HEK293 (cell line): ENCODE measurements at regions not wholly inside any gene's neighbourhood (a gene's known extent, or its start where the extent isn't known, plus 50 kb on each side); places are given as distances from the start of the nearest gene placed in this dataset.

Experiments used
- CTCF ChIA-PET: fragments of 350-600 bp; formaldehyde crosslinking; extraction: SDS; loops from one replicate; lab custom pipeline; 2021; ENCODE audit warnings: antibody characterized with exemption; lab: Yijun Ruan, JAX
- POLR2A ChIA-PET: fragments of 300-600 bp; formaldehyde crosslinking; extraction: SDS; loops from one replicate; lab custom pipeline; 2020; ENCODE audit warnings: antibody characterized with exemption, inconsistent platforms; lab: Yijun Ruan, JAX
- H3K27ac ChIP-seq: fragments of 200-500 bp; sonication (Bioruptor generic); 2 replicates; pipeline ENCODE4 v1.5.1; 2014; ENCODE audit warnings: low read depth, low read length, control low read depth, inconsistent platforms; ENCODE audit errors: extremely low read depth
- H3K36me3 ChIP-seq, 2 experiments: fragments of 200-500 bp in 1 of 2; sonication (Bioruptor generic) in 1 of 2; 1 replicate in 1 of 2; 2 replicates in 1 of 2; pipeline ENCODE4 v1.5.1; 2014 to 2017; ENCODE audit warnings: inconsistent platforms in 2 of 2, low read length in 2 of 2; ENCODE audit not compliant: control insufficient read depth in 2 of 2, insufficient read depth in 1 of 2
- H3K4me1 ChIP-seq: fragments of 200-500 bp; sonication (Bioruptor generic); 2 replicates; pipeline ENCODE4 v1.5.1; 2014; ENCODE audit warnings: mild to moderate bottlenecking, low read length, inconsistent platforms; ENCODE audit not compliant: control insufficient read depth, insufficient read depth
- H3K4me3 ChIP-seq: 2 replicates; pipeline ENCODE4 v1.5.1; 2011; ENCODE audit warnings: low read depth, mild to moderate bottlenecking, control low read depth, low read length, moderate library complexity
- H3K9me3 ChIP-seq: fragments of 200-500 bp; sonication (Bioruptor generic); 2 replicates; pipeline ENCODE4 v1.5.1; 2014; ENCODE audit warnings: low read depth, low read length, inconsistent platforms; ENCODE audit not compliant: control insufficient read depth, insufficient read depth
- KLF9 ChIP-seq: fragments of 450-650 bp; formaldehyde crosslinking; IDR thresholded peaks from 2 replicates; pipeline ENCODE4 v1.5.1; 2016; ENCODE audit warnings: missing biosample characterization, missing genetic modification characterization, low read depth
- PRDM10 ChIP-seq: fragments of 450-650 bp; formaldehyde crosslinking; IDR thresholded peaks from 2 replicates; pipeline ENCODE4 v1.5.1; 2016; ENCODE audit warnings: missing biosample characterization, missing genetic modification characterization
- ZBTB49 ChIP-seq: fragments of 450-650 bp; formaldehyde crosslinking; IDR thresholded peaks from 2 replicates; pipeline ENCODE4 v1.5.1; 2016; ENCODE audit warnings: missing biosample characterization, missing genetic modification characterization, low read depth
- ZNF114 ChIP-seq: fragments of 450-650 bp; formaldehyde crosslinking; IDR thresholded peaks from 2 replicates; pipeline ENCODE4 v1.5.0; 2017; ENCODE audit warnings: missing biosample characterization, missing genetic modification characterization
- ZNF223 ChIP-seq: fragments of 450-650 bp; formaldehyde crosslinking; IDR thresholded peaks from 2 replicates; pipeline ENCODE4 v1.5.1; 2016; ENCODE audit warnings: missing biosample characterization, missing genetic modification characterization
- ZNF280D ChIP-seq: fragments of 450-650 bp; formaldehyde crosslinking; IDR thresholded peaks from 2 replicates; pipeline ENCODE4 v1.5.1; 2016; ENCODE audit warnings: missing biosample characterization, missing genetic modification characterization
- ZNF324 ChIP-seq: fragments of 450-650 bp; formaldehyde crosslinking; IDR thresholded peaks from 2 replicates; pipeline ENCODE4 v1.5.1; 2016; ENCODE audit warnings: missing biosample characterization, missing genetic modification characterization
- ZNF391 ChIP-seq: fragments of 450-650 bp; formaldehyde crosslinking; IDR thresholded peaks from 2 replicates; pipeline ENCODE4 v1.5.1; 2016; ENCODE audit warnings: low read depth, missing biosample characterization, missing genetic modification characterization, borderline replicate concordance
- ZNF404 ChIP-seq: fragments of 450-650 bp; formaldehyde crosslinking; IDR thresholded peaks from 2 replicates; pipeline ENCODE4 v1.5.1; 2017; ENCODE audit warnings: missing biosample characterization, missing genetic modification characterization
- ZNF530 ChIP-seq: fragments of 450-650 bp; formaldehyde crosslinking; IDR thresholded peaks from 2 replicates; pipeline ENCODE4 v1.5.1; 2016; ENCODE audit warnings: low read depth, missing biosample characterization, missing genetic modification characterization
- ZNF580 ChIP-seq: fragments of 450-650 bp; formaldehyde crosslinking; IDR thresholded peaks from 2 replicates; pipeline ENCODE4 v1.5.1; 2016; ENCODE audit warnings: missing biosample characterization, missing genetic modification characterization
- ZNF747 ChIP-seq: fragments of 450-650 bp; formaldehyde crosslinking; IDR thresholded peaks from 2 replicates; pipeline ENCODE4 v1.5.1; 2016; ENCODE audit warnings: missing biosample characterization, missing genetic modification characterization
- ZNF830 ChIP-seq: fragments of 450-650 bp; IDR thresholded peaks from 2 replicates; pipeline ENCODE4 v1.5.0; 2018; ENCODE audit warnings: missing biosample characterization, missing genetic modification characterization, low read depth, mild to moderate bottlenecking, moderate library complexity
- TF ChIP-seq, protein P1 (sequence below): fragments of 450-650 bp; formaldehyde crosslinking; IDR thresholded peaks from 2 replicates; pipeline ENCODE4 v1.5.1; 2016; ENCODE audit warnings: missing biosample characterization, missing genetic modification characterization
- TF ChIP-seq, protein P2 (sequence below): fragments of 450-650 bp; formaldehyde crosslinking; IDR thresholded peaks from 2 replicates; pipeline ENCODE4 v1.5.1; 2016; ENCODE audit warnings: missing biosample characterization, missing genetic modification characterization

DNA sequence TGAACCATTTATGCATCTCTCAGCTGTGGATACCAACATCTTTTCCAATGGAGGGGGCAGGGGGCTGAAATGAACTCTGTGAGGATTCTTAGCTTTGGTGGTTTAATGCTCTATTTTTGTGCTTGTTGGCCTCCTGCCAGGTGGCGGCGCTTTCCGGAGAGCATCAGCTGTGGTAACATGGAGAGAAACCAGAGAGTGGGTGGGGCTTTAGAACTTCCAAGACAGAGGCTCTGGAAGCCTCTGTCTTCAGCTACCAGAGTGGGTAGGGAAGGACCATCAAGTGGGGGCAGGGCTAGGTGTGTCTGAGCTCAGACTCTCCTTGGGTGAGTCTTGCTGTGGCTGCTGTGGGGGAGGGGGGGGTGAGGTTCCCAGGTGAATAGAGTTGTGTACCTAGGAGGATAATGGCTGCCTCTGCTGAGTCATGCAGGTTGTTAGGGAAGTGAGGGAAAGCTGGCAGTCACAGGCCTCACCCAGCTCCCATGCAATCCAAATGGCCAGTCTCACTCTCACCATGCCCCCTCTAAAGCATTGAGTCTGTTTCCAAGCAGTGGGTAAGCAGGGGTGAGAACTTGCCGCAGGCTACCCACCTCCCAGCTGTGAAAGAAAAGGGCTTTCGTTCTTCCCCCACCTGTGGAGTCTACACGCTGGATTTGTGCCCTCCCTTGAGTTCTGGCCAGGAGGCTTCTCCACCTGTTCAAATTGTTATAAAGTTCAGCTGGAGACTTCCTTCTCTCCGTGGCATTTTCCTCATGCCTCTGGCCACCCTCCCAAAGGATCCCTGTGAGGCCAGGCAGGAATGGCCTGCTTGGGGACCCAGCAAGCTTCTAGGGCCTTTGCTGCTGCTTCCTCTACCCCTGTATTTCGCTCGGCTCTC lies 527.0 kb downstream of the NEBL start:
- ChIA-PET CTCF (no interaction called here), POLR2A (no interaction called here)
- Histone ChIP-seq H3K9me3 (no peaks in the 10 kb centered on the region; the same call in 1 of the 2 replicates), H3K4me3 (no peak overlapping the region), H3K4me1 (no peaks in the 10 kb centered on the region), H3K36me3 (no peaks in the 10 kb centered on the region), H3K27ac (no peak overlapping the region)
- no peak for TF ChIP-seq ZNF280D (tag by site-specific recombination)
- TF ChIP-seq ZNF324 (tag by site-specific recombination): no peak
- no peak for TF ChIP-seq ZNF391
- no peak for TF ChIP-seq ZNF747 (tag by site-specific recombination)
- TF ChIP-seq ZNF114 (tag by site-specific recombination): no peak
- TF ChIP-seq ZNF830 (tag by site-specific recombination): no peak
- TF ChIP-seq ZNF580 (tag by site-specific recombination): no peak
- TF ChIP-seq ZNF530: no peak
- no peak for TF ChIP-seq PRDM10
- TF ChIP-seq ZNF404 (tag by site-specific recombination): no peak
- no peak for TF ChIP-seq ZBTB49 (tag by site-specific recombination)

DNA sequence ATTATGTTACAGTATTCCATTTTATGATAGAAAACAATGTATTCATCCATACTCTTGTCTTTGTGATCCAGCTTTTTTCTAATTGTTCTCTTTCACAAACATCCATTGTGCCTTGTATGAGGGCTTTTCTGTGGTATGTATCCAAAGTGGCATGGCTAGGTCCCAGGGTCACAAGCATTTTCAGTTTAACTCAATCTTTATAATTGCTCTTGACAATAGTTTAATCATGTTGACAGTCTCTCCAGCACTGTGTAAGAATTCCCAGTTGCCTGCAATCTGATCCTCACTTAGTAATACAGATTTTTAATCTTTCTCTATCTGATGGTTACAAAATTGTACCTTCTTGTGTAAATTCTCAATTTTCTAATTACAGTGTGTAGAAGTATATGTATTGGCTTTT lies 533.4 kb downstream of the NEBL start:
- Histone ChIP-seq H3K4me3 (no peak overlapping the region), H3K9me3 (no peaks in the 10 kb centered on the region; the same call in 1 of the 2 replicates), H3K4me1 (no peaks in the 10 kb centered on the region), H3K36me3 (no peaks in the 10 kb centered on the region), H3K27ac (no peak overlapping the region)
- ChIA-PET CTCF (interaction anchor here (0.7 kb wide), 1 partner anchor 11 kb away, joined by 3 read pairs; no protein-coding TSS in a partner anchor), POLR2A (interaction anchor here (0.7 kb wide), 1 partner anchor 634 kb away, joined by 3 read pairs; no protein-coding TSS in a partner anchor)
- TF ChIP-seq PRDM10: no peak
- TF ChIP-seq ZNF223 (tag by site-specific recombination): no peak
- TF ChIP-seq, protein P1, sequence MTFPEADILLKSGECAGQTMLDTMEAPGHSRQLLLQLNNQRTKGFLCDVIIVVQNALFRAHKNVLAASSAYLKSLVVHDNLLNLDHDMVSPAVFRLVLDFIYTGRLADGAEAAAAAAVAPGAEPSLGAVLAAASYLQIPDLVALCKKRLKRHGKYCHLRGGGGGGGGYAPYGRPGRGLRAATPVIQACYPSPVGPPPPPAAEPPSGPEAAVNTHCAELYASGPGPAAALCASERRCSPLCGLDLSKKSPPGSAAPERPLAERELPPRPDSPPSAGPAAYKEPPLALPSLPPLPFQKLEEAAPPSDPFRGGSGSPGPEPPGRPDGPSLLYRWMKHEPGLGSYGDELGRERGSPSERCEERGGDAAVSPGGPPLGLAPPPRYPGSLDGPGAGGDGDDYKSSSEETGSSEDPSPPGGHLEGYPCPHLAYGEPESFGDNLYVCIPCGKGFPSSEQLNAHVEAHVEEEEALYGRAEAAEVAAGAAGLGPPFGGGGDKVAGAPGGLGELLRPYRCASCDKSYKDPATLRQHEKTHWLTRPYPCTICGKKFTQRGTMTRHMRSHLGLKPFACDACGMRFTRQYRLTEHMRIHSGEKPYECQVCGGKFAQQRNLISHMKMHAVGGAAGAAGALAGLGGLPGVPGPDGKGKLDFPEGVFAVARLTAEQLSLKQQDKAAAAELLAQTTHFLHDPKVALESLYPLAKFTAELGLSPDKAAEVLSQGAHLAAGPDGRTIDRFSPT (tag by site-specific recombination): no peak
- TF ChIP-seq, protein P2, sequence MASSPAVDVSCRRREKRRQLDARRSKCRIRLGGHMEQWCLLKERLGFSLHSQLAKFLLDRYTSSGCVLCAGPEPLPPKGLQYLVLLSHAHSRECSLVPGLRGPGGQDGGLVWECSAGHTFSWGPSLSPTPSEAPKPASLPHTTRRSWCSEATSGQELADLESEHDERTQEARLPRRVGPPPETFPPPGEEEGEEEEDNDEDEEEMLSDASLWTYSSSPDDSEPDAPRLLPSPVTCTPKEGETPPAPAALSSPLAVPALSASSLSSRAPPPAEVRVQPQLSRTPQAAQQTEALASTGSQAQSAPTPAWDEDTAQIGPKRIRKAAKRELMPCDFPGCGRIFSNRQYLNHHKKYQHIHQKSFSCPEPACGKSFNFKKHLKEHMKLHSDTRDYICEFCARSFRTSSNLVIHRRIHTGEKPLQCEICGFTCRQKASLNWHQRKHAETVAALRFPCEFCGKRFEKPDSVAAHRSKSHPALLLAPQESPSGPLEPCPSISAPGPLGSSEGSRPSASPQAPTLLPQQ (tag by site-specific recombination): no peak
- TF ChIP-seq KLF9 (tag by site-specific recombination): no peak
